GM18861 (cell line): ENCODE measurements at regions not wholly inside any gene's neighbourhood (a gene's known extent, or its start where the extent isn't known, plus 50 kb on each side); places are given as distances from the start of the nearest gene placed in this dataset.
"Not testable (repeated sequence)": the region's sequence is repeated elsewhere in the genome, so short reads cannot be mapped to it uniquely, and the experiment has no call there.

ENCODE experiments used
- ATAC-seq: cut with Tn5 transposase; IDR thresholded peaks from one replicate; pipeline ENCODE4 v1.9.1; 2021; ENCODE audit not compliant: unreplicated experiment

- no peak for ATAC-seq
Measured at GRCh38 chr17:27049104-27049784, 244.7 kb upstream of the WSB1 start.

DNA sequence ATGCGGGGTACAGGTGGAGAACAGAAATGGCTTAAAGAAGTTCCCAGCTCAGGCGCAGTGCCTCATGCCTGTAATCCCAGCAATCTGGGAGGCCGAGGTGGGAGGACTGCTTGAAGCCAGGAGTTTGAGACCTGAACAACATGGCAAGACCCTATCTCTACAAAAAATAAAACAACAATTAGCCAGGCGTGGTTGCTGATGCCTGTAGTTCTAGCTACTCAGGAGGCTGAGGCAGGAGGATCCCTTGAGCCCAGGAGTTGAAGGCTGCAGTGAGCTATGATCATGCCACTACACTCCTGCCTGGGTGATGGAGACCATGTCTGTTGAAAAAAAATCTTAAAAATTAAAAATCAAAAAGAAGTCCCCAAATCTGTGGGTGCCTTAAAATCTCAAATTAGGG, 228.3 kb upstream of the WSB1 start:
- no peak for ATAC-seq

DNA sequence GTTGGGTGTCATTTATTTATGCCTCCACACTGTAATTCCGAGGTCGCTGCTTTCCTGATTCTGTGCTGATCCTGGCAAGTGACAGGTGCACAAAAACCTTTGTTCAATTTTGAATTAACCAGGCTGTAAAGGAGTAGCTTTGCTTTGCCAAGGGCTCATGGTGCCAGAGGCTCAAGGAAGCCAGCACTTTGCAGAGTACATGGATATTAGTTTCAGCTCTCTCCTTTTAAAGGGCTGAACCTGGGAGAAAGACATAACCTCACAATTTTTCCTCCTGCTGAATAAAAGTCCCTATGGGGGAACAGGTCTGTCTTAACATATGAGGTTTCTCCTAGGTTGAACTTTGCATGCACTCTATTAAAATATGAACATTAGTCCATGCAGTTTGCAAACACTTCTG, 227.6 kb upstream of the WSB1 start:
- ATAC-seq = no peak

DNA sequence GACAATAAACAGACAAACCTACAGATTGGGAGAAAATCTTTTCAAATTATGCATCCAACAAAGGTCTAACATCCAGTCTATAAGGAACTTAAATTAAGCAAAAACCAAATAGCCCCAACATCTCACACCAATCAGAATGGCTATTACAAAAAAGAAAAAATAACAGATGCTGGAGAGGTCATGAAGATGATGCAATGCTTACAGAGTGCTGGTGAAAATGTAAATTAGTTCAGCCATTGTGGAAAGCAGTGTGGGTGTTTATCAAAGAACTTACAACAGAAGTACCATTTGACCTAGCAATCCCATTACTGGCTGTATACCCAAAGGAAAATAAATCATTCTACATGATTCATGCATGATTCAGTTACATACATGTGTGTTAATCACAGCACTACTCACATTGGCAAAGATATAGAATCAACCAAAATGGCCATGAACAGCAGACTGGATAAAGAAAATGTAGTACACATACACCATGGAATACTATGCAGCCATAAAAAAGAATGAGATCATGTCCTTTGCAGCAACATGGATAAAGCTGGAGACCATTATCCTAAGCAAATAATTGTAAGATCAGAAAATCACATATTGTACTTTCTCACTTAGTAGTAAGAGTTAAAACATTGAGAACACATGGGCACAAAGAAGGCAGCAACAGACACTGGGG, 223.9 kb upstream of the WSB1 start:
- no peak for ATAC-seq

DNA sequence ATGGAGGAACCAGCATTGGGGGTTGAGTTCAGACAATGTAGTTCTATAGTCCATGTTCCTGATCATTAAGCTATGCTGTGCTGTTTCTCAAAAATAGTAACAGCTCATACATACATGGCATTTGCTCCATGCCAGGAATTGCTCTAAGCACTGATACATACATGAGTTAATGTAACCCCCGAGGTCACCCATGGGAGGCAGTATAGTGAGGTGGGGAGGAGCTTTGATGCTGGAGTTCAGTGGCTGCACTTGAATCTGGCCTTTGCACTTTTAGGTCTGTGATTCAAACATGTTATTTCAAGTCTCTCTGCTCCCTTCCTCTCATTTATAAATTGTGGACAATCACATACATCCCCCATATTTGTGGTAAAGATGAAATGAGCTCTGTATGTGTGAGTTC, 223.1 kb upstream of the WSB1 start:
- no peak for ATAC-seq

DNA sequence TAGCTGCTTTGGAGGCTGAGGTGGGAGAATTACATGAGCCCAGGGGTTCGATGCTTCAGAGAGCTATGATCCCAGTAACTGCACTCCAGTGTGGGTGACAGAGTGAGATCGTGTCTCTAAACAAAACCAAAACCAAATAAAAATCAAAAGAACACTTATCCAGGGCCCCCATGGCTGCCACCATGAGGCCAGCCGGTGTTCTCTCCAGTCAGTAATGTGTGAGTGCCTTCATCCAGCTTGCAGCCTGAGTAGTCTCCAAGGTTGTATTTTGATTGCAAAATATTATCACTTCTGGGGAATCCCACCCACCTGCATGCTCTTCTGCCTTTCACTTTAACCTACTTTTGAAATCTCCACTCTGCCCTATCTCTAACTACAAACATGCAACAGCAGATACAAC, 221.0 kb upstream of the WSB1 start:
- ATAC-seq = no peak

GRCh38 chr17:27076814-27077213, 217.1 kb upstream of the WSB1 start:
- ATAC-seq = no peak

GRCh38 chr17:27078296-27078695, 215.6 kb upstream of the WSB1 start:
- no peak for ATAC-seq

DNA sequence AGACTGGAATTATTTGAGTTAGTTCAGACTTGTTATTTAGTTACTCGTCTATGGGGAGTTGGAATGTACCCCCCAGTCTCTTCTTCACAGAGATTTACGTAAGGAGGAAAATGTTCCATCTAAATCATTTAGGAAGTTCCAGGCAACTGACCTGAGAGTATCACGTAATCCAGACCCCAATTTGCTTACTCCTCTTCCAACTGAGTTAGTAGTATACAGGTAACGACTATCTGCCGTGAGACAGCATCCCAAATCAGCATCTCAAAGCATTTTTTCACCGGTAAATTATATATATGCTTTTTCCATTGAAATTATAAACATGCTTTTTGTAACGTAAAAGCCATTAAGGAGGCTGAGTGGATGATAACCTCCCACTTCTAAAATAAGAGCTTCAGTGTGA, 214.3 kb upstream of the WSB1 start:
- no peak for ATAC-seq

- ATAC-seq = no peak
Measured at GRCh38 chr17:27081002-27081638, 212.8 kb upstream of the WSB1 start.

GRCh38 chr17:27082023-27082774, 211.7 kb upstream of the WSB1 start:
- ATAC-seq = no peak

DNA sequence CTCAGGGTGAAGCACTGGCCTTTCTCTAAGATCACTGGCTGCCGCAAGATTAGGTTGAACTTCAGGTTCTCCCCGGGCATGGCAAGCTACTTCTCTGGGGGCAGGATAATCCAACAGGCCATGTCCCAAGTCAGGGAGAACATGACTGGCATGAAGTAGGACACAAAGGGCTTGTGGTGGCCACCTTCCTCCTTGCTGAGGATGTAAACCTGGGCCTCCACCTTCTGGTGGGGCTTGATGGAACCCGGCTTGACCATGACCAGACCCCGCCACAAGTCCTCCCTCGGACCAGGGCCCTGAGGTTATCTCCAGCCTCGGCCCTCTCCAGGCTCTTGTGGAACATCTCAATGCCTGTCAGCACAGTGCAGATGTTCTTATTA, 211.1 kb upstream of the WSB1 start:
- no peak for ATAC-seq

GRCh38 chr17:27083408-27084185, 210.3 kb upstream of the WSB1 start:
- no peak for ATAC-seq

GRCh38 chr17:27085517-27085916, 208.4 kb upstream of the WSB1 start:
- ATAC-seq = no peak

DNA sequence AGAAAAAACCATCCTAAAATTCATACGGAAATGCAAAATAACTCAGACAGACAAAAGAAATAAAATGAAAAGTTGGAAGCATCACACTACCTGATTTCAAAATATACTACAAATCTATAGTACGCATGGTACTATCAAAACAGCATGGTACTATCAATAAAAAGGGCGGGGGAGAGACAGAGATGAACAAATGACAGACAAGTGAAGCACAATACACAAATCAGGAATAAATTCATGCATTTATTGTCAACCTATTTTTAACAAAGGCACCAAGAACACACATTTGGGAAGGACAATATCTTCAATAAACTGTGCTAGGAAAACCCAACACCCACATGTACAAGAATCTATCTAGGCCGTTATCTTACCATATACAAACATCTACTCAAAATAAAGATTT, 207.4 kb upstream of the WSB1 start:
- ATAC-seq = no peak

GRCh38 chr17:27087935-27088766, 205.8 kb upstream of the WSB1 start:
- ATAC-seq = no peak

DNA sequence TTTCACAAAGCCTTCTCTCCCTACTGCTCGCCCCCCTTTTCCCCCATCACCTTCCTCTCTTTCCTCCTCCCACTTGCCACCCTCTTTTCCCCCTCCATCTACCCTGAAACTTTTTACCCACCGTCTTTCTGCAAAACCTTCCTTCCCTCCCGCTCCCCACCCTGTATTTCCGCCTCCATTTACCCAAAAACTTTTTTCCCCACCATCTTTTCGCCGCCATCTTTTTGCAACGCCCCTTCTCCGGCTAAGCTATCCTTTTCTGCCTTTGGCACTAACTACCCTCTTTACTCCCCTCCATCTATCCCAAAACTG, 205.2 kb upstream of the WSB1 start:
- ATAC-seq = no peak

DNA sequence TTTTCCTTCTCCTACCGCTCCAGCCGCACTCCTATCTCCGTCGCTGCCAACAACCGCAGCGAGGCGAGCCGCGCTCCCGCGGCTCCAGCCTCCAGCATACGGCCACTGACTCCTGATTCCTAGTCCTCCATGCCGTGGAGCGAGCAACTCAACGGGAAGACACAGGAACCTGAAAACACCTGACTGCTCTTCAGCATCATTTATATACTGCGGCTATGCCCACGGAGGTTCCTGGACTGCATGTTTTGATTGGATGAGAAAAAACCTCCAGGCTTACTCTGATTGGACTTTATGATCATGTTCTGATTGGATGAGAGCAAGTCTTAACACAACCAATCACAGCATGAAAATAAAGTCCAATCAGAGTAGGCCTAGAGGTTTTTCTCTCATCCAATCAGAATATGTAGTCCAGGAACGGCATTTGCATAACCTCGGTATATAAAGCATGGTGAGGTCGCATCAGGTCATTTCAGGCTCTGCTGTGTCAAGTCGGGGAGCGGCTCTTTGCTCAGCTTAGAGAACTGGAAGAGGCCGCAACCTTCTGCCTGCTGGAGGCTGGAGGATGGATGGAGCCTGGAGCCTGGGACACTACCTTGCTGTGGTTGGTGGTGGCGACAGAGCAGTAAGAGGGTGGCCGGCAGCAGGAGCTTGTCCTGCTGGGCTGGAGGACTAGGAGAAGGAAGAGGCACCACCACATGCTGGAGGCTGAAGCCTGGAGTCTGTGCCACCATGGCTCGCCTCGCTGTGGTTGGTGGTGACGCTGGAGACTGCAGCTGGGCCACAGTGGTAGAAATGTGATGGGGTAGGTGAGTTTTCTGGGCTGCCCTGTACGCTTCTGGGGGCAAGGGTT, 204.6 kb upstream of the WSB1 start:
- not testable (repeated sequence) for ATAC-seq

DNA sequence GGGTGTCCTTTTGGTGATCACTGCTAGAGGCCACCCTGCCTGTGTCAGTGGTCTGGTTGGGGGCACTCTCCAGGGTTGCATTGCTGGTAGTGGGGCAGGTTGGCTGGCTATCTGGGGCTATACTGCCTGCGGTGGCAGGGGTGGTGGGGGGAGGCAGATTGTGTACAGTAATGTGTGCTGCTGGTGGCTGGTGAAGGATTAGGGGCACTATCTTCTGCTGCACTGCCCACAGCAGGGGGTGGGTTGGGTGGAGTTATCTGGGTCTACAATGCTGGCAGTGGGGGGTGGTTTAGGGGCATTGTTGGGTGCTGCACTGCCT, 204.0 kb upstream of the WSB1 start:
- no peak for ATAC-seq
